HG03103 (cell line): ENCODE measurements at regions not wholly inside any gene's neighbourhood (a gene's known extent, or its start where the extent isn't known, plus 50 kb on each side); places are given as distances from the start of the nearest gene placed in this dataset.

ENCODE experiments used
- ATAC-seq: cut with Tn5 transposase; IDR thresholded peaks from one replicate; pipeline ENCODE4 v1.9.1; 2021; ENCODE audit warnings: low read depth; ENCODE audit not compliant: unreplicated experiment

GRCh38 chr20:7029019-7029418, 261.5 kb downstream of the BMP2 start:
- no peak for ATAC-seq

GRCh38 chr20:7031222-7031621, 263.7 kb downstream of the BMP2 start:
- ATAC-seq, result no peak

GRCh38 chr20:7038029-7038428, 270.5 kb downstream of the BMP2 start:
- no peak for ATAC-seq

GRCh38 chr20:7057611-7058010, 290.1 kb downstream of the BMP2 start:
- no peak for ATAC-seq

- no peak for ATAC-seq
Measured at GRCh38 chr20:7078804-7079203, 311.3 kb downstream of the BMP2 start.

GRCh38 chr20:7080472-7080871, 313.0 kb downstream of the BMP2 start:
- no peak for ATAC-seq

- no peak for ATAC-seq
Measured at GRCh38 chr20:7085467-7085866, 318.0 kb downstream of the BMP2 start.

- no peak for ATAC-seq
Measured at GRCh38 chr20:7087803-7088202, 320.3 kb downstream of the BMP2 start.

GRCh38 chr20:7090001-7090400, 322.5 kb downstream of the BMP2 start:
- ATAC-seq, result no peak

GRCh38 chr20:7090811-7091210, 323.3 kb downstream of the BMP2 start:
- ATAC-seq, result no peak

GRCh38 chr20:7091655-7092054, 324.2 kb downstream of the BMP2 start:
- no peak for ATAC-seq

- ATAC-seq, result no peak
Measured at GRCh38 chr20:7094438-7094997, 327.0 kb downstream of the BMP2 start.

- no peak for ATAC-seq
Measured at GRCh38 chr20:7106910-7107309, 339.4 kb downstream of the BMP2 start.

GRCh38 chr20:7108929-7109328, 341.4 kb downstream of the BMP2 start:
- ATAC-seq, result no peak

GRCh38 chr20:7113577-7114466, 346.3 kb downstream of the BMP2 start:
- ATAC-seq, result no peak

GRCh38 chr20:7123457-7123856, 356.0 kb downstream of the BMP2 start:
- no peak for ATAC-seq

- ATAC-seq, result no peak
Measured at GRCh38 chr20:7124120-7124519, 356.6 kb downstream of the BMP2 start.

GRCh38 chr20:7136886-7137285, 369.4 kb downstream of the BMP2 start:
- ATAC-seq, result no peak

- no peak for ATAC-seq
Measured at GRCh38 chr20:7137395-7138151, 370.1 kb downstream of the BMP2 start.

- no peak for ATAC-seq
Measured at GRCh38 chr20:7144464-7144863, 377.0 kb downstream of the BMP2 start.

GRCh38 chr20:7146552-7147219, 379.2 kb downstream of the BMP2 start:
- no peak for ATAC-seq
